Right lobe of liver (tissue), 6 donors: ENCODE measurements at regions not wholly inside any gene's neighbourhood (a gene's known extent, or its start where the extent isn't known, plus 50 kb on each side); places are given as distances from the start of the nearest gene placed in this dataset.

Experiments
- ATAC-seq, 4 donors: fragments of 200-7000 bp; cut with Tn5 transposase; one replicate each; pipeline ENCODE4 v1.9.1; 2020; ENCODE audit warnings: mild to moderate bottlenecking in 4 of 4, moderate library complexity in 4 of 4
- DNase-seq, 3 donors: peaks; one replicate each; pipeline ENCODE4 v3.0.0-alpha.2; 2020
- H3K27ac ChIP-seq, 3 donors: fragments of 200-600 bp; one replicate each; pipeline ENCODE4 v1.8.0; 2022
- H3K27me3 ChIP-seq, 2 donors: fragments of 200-600 bp; one replicate each; pipeline ENCODE4 v1.8.0; 2022
- H3K36me3 ChIP-seq, 4 donors: fragments of 200-600 bp; sonication (generic) in 1 of 4; one replicate each; pipeline versions ENCODE4 v1.5.1 to v1.8.0; 2017 to 2022; ENCODE audit warnings: control low read depth in 1 of 4
- H3K4me1 ChIP-seq, 4 donors: fragments of 200-600 bp; sonication (generic) in 1 of 4; one replicate each; pipeline versions ENCODE4 v1.5.1 to v1.8.0; 2017 to 2022; ENCODE audit warnings: control low read depth in 1 of 4
- H3K4me3 ChIP-seq, 3 donors: fragments of 200-600 bp; one replicate each; pipeline ENCODE4 v1.8.0; 2022
- H3K9me3 ChIP-seq, 4 donors: fragments of 200-600 bp; sonication (generic) in 1 of 4; one replicate each; pipeline versions ENCODE4 v1.5.1 to v1.8.0; 2017 to 2022; ENCODE audit warnings: control low read depth in 1 of 4
- CTCF ChIP-seq, 4 donors: fragments of 200-600 bp in 3 of 4; fragments of 450-650 bp in 1 of 4; IDR thresholded peaks; one replicate each; pipeline versions ENCODE4 v1.5.1 to v1.8.0; 2016 to 2022; ENCODE audit warnings: antibody characterized with exemption in 4 of 4, mild to moderate bottlenecking in 2 of 4
- POLR2A ChIP-seq: fragments of 450-650 bp; IDR thresholded peaks from one replicate; pipeline ENCODE4 v1.6.1; 2017; ENCODE audit warnings: antibody characterized with exemption, mild to moderate bottlenecking
- WGBS: methylation state at CpG from one replicate; pipeline ENCODE4 v1.1.6; 2018; ENCODE audit warnings: low coverage, low lambda C conversion rate; ENCODE audit not compliant: insufficient coverage; ENCODE audit errors: missing lambda C conversion rate; 5-methylcytosine and 5-hydroxymethylcytosine counted together
- intact Hi-C, 2 donors: fragments of 100-400 bp; cut with DNase I; formaldehyde crosslinking; loops; one replicate each; pipeline versions ENCODE4 v1.11.2 to v1.14.1; 2022
- donor health status: DM: no; HTN: yes; CAD: no.
- donor health status: DM: no; HTN: no; CAD: no.
- donor health status: DM: no; HTN: no; CAD: no.
- donor health status: DM: no; HTN: yes; CAD: no.
- donor health status: DM: no; HTN: yes; CAD: no.

GRCh38 chr18:5661179-5661578 is 117.4 kb upstream of the EPB41L3 start:
- Histone ChIP-seq H3K27ac (no peak overlapping the region), H3K36me3 (no peaks in the 10 kb centered on the region), H3K9me3 (no peaks in the 10 kb centered on the region), H3K4me3 (no peak overlapping the region), H3K4me1 (no peaks in the 10 kb centered on the region), H3K27me3 (no peaks in the 10 kb centered on the region)
- WGBS = 92% methylated on average over 1 of the region's 1 CpG
- TF ChIP-seq CTCF (IDR thresholded peaks at IDR 0.05) (no peak), POLR2A (no peak)
- intact Hi-C loops = no loop called here
- DNase-seq (no peak), ATAC-seq (no peak)

GRCh38 chr18:5653802-5654201 is 110.0 kb upstream of the EPB41L3 start:
- TF ChIP-seq POLR2A = no peak
- TF ChIP-seq CTCF (IDR thresholded peaks at IDR 0.05) = no peak
- Histone ChIP-seq H3K9me3 (no peaks in the 10 kb centered on the region), H3K27me3 (no peaks in the 10 kb centered on the region), H3K4me1 (no peaks in the 10 kb centered on the region), H3K36me3 (no peaks in the 10 kb centered on the region), H3K4me3 (no peak overlapping the region), H3K27ac (no peak overlapping the region)
- intact Hi-C loops = no loop called here
- no peak for ATAC-seq
- 72% methylated on average over 3 of the region's 3 CpGs for WGBS
- DNase-seq = no peak

- intact Hi-C loops = no loop called here
- Histone ChIP-seq H3K36me3 (no peaks in the 10 kb centered on the region), H3K9me3 (no peaks in the 10 kb centered on the region), H3K4me1 (no peaks in the 10 kb centered on the region), H3K4me3 (no peak overlapping the region), H3K27ac (no peak overlapping the region), H3K27me3 (no peaks in the 10 kb centered on the region)
- ATAC-seq (no peak), DNase-seq (no peak)
- TF ChIP-seq CTCF (IDR thresholded peaks at IDR 0.05) = no peak
These were observed 107.9 kb upstream of the EPB41L3 start for GRCh38 chr18:5651736-5652135.

- ATAC-seq = no peak
- Histone ChIP-seq H3K27me3 (no peaks in the 10 kb centered on the region), H3K36me3 (no peaks in the 10 kb centered on the region), H3K9me3 (no peaks in the 10 kb centered on the region), H3K4me3 (no peak overlapping the region), H3K27ac (no peak overlapping the region), H3K4me1 (no peaks in the 10 kb centered on the region)
- 63% methylated on average over 8 of the region's 8 CpGs for WGBS
- TF ChIP-seq CTCF (IDR thresholded peaks at IDR 0.05) (no peak), POLR2A (no peak)
- DNase-seq = no peak
- intact Hi-C loops = no loop called here
These were observed 105.6 kb upstream of the EPB41L3 start for GRCh38 chr18:5649439-5649838.

GRCh38 chr18:5646739-5647138 is 102.9 kb upstream of the EPB41L3 start:
- no peak for TF ChIP-seq CTCF (IDR thresholded peaks at IDR 0.05)
- TF ChIP-seq POLR2A = no peak
- H3K9me3 ChIP-seq = no peaks in the 10 kb centered on the region

More at GRCh38 chr18:5646739-5647138, 102.9 kb upstream of the EPB41L3 start:
- no peak overlapping the region for H3K4me3 ChIP-seq
- WGBS = no CpG with 5 or more reads among the region's 3 CpGs
- no peaks in the 10 kb centered on the region for H3K27me3 ChIP-seq
- no peak overlapping the region for H3K27ac ChIP-seq
- DNase-seq = no peak
- no peak for ATAC-seq
- intact Hi-C loops = no loop called here
- H3K4me1 ChIP-seq = no peaks in the 10 kb centered on the region
- H3K36me3 ChIP-seq = no peaks in the 10 kb centered on the region
